HG03175 (cell line): ENCODE measurements at regions not wholly inside any gene's neighbourhood (a gene's known extent, or its start where the extent isn't known, plus 50 kb on each side); places are given as distances from the start of the nearest gene placed in this dataset.

Source experiments
- ATAC-seq: cut with Tn5 transposase; IDR thresholded peaks from one replicate; pipeline ENCODE4 v1.9.1; 2021; ENCODE audit warnings: mild to moderate bottlenecking, moderate library complexity; ENCODE audit not compliant: unreplicated experiment

DNA sequence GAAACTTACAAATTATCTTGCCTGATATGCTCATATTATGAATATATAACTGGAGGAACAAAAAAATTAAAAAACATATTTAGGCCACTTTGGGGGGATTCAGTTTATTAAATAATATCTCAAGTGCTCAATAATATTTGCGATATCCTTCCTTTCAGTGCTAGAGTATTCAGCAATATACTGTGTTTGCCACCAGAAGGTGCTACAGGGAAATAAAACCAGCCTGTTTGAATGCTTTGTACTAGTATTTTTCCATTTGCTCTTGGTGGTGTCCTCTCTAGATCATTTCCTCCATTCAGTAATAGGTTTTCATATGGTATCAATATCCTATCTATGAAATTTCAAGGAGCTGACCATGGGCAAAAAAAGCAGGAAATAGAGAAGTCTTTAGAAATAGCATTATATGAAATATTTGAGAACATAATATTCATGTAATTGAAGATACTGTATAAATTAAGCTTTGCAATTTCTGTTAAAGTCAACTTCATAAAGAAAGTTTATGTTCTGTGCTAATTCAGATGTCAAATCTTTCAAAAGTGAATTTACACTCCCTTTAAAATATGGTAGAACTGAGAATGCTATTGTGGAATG lies 106.2 kb upstream of the NAV3 start:
- no peak for ATAC-seq

DNA sequence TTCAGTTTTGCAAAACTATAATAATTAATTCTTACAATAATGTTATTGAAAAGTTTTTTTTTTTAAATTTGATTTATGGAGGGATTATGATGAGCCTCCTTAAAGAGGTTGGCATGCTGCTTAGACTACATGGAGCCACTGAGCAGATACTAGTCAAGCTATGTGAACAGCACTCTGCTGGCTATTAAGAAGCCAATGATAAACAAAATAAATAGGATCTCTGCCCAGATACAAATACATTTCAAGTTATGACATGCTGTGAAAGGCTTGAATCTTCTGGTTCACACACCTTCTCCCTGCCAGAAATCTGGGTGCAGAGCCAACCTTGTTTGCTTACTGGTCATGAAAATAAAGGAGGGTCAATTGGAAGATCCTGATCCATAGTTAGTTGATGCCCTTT lies 107.4 kb upstream of the NAV3 start:
- ATAC-seq, result no peak

DNA sequence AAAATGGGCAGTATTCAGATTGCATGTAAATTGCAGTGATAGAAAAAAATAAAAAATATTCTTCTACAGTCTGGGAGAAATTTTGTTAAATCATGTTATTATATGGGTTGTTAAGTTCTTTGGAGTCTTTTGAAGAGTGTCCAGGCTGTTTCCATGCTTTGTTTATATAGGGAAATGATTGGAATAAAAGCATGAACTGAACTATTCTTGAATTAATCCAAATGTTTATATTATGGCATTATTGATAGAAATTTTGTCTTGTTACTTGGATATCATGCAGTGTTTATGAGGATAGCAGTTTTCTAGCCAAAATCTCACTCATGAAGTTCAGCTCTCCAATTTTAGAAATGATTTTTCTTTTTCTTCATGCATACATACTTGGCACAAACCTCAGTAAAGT lies 108.2 kb upstream of the NAV3 start:
- no peak for ATAC-seq

DNA sequence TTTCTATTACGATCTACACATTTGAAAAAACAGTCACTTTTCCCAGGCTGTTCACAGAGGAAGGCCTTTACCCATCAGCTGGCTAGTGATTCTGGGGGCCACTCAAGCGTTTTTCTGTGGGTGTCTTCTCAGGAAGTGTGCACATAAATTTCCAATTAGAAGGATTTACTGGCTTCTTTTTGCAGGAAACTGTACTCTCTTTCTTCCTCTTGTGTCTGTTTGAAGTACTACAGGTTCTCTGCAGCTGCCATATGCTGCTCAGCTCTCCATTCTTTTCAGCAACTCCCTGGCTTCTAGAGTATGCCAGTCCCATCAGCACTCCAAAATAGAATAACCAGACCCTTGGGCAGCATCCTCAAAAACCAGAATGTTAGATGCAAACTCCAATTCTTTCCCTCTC lies 110.4 kb upstream of the NAV3 start:
- peak; percentile 57 for ATAC-seq

DNA sequence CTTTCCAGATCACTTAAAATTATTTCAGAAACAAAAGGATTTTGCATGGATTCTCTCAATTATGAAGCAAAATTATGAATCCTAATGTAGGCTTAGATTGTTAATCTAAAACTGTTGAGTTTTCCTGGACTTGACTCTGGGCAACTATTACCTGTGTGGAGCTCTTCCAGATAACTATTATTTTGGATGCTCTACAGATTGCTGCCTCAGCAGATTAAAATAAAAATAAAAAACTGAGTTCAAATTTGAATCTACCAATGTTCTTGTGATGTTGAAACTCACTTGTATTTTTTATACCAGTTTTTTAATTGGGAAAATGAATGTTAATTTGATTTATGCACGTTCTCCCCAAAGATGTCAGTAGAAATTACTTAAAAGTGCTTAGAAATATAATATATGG lies 120.5 kb upstream of the NAV3 start:
- no peak for ATAC-seq

DNA sequence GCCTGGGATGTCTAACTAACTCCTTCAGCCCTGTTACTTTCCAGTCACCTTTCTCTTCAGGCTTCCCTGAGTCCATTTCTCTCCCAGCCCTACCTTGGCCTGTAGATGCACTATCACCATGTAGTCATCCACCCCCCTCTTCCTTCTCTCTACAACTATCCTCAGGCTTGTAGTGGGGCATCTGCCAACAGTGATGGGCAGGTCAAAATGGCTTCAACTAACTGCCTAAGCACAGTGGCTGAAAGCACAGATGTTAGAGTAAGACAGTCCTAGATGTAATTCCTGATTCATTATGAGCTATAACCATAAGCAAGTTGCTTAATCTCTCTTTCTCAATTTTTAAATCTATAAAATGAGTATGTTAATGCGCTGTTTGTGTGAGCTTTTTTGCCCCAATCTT lies 133.6 kb upstream of the NAV3 start:
- no peak for ATAC-seq

DNA sequence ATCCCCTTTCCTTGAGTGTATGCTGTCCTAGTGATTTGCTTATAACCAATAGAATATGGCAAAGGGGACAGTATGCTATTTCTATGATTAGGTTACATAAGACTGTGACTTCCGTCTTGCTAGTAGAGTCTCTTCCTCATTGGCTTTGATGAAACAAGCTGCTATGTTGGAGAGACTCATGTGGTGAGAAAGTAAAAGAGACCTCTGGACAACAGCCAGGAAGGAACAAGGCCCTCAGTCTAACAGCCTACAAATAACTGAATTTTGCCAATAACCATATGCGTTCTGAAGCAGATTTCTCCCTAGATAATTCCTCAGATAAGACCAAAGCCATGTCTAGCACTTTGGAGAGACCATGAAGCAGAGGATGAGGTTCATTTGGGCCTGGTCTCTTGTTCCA lies 134.5 kb upstream of the NAV3 start:
- ATAC-seq, result no peak

DNA sequence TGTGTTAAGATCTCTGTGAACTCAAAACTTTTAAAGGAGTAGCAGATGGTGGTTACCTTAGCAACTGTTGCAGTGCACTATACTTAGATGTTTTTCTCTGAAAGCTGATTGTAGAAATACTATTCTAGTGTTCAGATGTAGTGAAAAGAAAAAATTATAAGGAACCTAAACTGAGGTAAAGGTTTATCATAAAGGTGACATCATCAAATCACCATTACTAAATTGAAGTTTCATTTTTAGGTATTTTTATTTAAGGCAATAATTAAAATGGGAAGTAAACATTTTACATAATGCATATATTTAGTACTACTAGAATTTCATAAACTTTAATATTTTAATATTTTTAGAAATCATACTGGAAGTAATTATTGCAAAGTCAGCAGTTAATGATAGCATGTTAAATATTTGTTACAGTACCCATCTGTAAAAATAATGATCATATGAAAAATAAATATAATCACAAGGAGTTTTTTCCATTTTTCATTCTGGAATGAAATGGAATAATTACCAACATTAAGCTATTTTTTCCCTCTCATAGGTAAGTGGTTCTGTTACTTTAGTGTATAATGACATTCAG lies 141.1 kb upstream of the NAV3 start:
- ATAC-seq, result no peak

DNA sequence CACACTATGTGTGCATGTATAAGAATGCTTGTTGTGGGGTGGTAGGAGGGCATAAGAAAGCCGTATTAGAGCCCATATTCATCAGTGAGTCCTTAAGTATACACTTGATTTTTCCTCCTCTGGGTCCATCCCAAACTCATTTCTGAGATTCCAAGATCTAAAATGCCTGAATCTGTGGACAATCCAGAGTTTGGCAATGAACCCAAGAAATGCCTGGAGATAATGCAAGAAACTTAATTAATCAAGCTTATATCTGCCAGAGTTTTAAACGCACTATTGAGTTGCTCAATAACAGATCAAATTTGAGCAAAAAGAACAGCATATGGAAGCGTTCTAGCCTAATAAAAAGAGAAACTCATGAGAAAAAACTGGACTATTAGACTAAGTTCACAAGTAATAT lies 143.4 kb upstream of the NAV3 start:
- no peak for ATAC-seq

DNA sequence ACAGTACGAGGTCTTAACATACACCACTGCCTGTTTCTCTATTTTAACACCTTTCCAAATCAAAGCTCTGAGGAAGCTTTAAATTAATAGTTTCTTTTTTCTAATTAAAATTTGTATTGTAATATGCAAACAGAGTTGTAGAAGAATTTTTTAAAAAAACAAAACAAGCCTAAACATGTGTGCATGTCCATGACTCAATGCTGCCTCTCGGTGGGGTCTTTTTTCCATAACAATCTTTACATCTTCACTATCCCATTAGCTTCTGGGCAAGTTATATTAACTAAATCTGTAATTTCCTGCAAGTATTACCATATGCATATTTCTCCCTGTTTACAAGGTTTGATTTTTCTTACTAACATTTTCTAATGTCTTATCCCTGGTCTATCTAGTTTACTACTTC lies 143.9 kb upstream of the NAV3 start:
- ATAC-seq, result no peak

DNA sequence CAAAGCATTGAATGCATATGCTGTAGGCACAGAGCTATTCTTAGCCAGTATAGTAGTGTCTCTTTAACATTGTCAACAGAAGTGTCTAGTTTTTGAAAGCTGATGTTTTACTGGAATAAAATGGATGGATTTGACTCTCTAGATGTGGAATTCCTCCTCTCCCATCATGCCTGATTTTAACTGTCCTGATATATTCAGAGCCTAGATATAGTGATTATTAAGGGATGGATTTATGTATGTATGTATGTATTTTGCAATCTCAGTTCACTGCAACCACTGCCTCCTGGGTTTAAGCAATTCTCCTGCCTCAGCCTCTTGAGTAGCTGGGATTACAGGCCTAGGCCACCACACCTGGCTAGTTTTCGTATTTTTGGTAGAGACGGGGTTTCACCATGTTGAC lies 144.8 kb upstream of the NAV3 start:
- no peak for ATAC-seq

DNA sequence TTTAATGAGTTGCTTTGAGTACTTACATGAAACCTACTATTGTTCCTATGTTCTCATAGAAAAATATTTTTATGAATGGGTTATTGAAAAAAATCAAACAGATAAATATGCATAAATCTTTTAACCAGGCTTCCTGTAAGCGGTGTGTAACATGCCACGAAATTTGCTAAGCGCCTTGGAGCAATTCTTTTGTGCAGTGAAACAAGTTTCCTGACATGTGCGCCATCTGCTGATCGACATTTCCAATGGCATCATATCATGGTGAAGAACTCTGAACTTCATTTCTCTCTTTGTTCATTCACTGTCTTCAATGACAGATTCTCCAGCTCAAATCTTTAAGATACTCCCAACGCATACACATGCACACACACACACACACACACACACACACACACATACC lies 145.6 kb upstream of the NAV3 start:
- ATAC-seq, result peak; percentile 74

DNA sequence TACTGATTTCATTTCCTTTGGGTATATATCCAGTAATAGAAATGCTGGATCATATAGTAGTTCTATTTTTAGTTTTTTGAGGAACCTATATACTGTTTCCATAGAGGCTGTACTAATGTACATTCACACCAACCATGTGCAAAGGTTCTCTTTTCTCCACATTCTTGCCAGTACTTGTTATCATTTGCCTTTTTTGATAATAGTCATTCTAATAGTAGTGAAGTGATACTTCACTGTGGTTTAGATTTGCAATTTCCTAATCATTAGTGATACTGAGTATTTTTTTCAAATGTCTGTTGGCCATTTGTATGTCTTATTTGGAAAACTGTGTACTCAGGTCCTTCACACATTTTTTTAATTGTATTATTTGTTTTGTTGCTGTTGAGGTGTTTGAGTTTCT lies 148.2 kb upstream of the NAV3 start:
- peak; percentile 51 for ATAC-seq

DNA sequence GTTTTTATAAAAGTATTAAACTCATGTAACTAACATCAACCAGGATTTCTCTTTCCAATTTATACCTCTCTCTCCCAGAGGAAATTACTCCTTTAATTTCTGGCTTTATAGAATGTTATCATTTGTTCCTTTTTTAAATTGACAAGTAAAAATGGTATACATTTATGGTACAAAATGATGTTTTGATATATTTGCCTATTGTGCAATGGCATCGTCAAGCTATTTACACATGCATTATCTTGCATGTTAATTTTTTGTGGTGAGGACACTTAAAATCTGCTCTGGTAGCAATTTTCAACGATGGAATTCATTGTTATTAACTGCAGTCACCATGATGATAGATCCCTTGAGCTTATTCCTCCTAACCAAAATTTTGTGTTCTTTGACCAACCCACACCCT lies 149.0 kb upstream of the NAV3 start:
- ATAC-seq, result no peak

DNA sequence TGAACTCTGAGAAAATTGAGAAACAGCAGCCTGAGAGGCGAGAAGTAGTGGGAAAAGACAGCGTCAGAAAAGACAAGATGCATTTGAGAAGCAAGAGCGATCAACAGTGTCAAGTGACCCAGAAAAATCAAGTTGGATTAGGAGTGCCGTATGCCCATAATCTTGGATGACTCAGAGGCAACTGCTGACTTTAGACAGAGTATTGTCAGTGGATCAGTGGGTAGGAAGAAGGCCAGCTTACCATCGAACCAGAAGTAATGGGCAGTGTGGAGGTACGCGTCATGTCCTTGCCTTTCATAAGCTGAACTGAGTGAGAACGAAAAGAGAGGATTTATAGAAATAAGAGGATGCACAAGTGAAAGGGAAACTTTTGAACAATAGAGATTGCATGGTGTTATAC lies 151.0 kb upstream of the NAV3 start:
- ATAC-seq, result no peak

DNA sequence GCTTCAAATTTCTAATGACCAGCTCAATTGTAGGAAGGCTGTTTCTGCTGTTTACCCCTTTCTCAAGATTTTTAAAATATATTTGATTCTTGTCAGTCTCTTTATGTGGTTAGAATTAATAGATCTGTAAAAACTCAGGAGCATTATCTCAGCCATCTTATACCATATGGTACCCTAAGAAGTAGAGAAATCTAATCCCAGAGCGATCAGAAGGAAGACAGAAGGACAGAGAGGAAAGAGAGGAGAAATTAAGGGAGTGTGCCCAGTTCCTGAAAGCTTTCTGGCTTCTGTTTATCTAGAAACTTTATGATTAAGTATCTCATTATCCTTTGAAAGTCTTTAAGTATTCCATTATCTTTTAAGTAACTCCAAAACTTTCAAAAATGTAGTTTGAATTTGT lies 152.1 kb upstream of the NAV3 start:
- no peak for ATAC-seq

DNA sequence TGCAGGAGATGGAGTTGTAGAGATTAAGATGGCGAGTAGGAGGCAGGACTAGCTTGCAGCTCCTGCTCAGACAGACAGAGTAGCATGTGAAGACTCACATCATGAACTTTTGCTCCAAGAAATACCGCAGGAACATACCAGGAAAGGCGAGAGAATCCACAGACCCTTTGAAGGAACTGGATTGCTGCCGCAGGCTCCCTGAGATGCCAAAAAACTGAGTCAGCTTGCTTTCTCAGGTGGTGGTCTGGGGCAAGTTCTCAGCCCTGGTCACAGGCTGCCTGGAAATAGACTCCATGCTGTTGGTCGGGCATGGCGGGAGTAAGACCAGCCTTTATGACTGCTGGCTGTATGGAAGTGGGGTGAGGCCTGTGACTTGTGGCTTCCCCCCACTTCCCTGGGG lies 163.6 kb upstream of the NAV3 start:
- ATAC-seq, result no peak

DNA sequence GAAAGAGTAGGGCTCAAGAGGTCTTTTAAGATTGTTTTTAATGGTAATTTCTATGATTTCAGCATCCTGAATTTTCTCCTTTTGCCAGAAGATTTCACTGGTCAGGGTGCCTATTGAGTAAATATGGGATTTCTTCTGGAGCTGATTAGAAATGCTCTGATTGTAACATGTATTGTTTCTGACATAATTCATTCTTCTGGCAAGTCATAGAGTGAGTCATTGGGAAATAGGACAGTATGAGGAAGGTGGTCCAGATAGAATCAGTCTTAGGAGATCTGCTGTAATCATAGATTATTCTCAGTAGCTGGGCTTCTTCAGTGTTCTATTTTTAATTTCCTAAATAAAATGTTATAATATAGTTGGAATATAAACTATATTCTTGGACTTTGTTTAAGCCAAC lies 182.0 kb upstream of the NAV3 start:
- ATAC-seq, result no peak

DNA sequence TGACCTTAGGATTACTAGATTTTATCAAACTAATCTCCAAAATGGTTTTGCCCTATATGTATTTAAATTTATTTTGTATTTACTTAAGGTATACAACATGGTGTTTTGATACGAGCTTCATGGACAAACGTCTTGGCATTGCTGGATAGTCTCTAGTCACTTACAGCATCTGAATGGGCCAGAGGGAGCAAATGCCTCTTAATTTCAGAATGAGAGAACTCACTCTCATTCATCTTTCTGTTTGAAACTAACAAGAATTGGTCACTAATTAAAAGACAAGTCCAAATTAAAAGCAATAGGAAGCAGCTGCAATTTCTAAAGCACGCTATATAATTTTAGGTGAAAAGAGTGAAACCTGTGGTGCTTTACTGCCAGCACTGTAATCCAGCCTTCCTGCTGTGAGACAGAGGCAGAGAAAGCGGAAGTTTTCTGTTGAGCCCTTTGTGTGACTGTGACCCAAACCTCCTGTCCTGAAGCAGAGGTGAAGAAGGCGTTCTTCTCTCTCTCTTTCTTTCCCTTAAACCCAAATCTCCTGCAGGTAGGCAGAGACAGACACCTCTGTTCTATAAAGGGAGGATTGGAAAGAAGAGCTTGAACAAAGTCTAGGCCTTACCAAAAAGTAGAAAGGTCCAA lies 184.6 kb upstream of the NAV3 start:
- peak; percentile 92 for ATAC-seq

DNA sequence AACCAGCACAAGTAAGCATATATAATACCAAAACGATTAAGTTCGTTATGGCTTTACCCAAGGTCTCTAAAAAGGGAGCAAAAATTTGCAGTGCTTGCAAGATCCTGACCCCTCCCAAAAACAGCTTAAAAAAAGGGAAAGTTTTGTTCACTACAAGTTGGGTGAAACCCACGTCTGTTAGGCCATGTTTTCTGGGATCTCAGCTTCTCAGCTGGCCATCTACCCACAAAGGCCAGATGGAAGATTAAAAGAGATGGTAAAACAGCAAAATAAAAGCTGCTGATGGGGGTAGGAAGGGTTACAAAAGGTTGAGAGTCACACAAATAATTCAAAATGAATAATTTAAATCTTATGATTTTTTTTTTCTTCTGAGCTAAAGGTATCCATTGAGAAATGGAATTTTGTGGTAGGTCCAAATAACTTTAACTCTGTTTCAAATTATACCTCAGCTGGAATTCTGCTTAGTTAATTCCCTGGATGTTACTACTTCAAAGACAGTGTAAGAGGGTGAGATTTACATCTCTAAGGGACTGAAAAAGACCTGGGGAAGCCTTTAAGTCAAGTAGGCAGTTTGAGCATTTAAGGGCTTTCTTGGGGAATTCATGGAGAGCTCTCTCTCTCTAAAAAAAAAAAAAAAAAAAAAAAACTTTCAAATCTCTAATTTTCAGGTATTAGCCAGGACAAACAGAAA lies 185.6 kb upstream of the NAV3 start:
- no peak for ATAC-seq

DNA sequence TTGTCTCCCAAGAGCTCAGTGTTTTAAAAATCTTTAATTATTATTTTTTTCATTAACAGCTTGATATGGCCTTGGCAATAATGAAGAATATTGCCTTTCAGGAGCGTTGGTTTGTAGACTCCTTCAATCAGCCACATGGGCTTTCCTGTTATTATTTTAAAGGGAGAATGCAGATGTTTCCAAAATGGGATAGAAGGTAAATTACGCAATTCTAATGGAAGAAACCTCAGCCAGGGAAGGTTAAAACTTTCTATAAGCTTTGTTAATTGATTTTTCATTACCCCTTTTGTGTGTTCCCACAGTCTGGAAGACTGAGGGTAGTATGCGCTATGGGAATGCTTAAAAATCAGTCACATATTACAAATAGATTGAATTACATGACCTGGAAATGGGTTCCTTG lies 188.4 kb upstream of the NAV3 start:
- no peak for ATAC-seq

DNA sequence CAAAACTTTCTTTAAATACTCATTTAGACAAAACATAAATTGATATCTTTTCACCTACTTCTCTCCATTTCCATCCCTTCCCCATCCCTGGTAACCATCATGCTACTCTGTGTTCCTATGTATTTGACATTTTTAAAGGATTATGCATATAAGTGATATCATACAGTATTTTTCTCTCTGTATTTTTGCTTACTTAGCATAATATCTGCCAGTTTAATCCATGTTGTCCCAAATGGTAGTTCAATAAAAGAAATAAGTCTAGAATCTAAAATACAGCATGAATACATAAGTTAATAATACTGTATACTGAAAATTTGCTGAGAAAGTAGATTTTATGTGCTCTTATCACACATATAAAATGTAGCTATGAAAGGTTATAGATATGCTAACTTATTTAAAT lies 190.3 kb upstream of the NAV3 start:
- no peak for ATAC-seq
